Neural cell (in vitro differentiated cells): ENCODE measurements at regions not wholly inside any gene's neighbourhood (a gene's known extent, or its start where the extent isn't known, plus 50 kb on each side); places are given as distances from the start of the nearest gene placed in this dataset.

Experiments used
- H2AFZ ChIP-seq: fragments of 200-600, 300-800 bp; sonication (generic), shearing (Covaris generic); 2 replicates; pipeline ENCODE4 v1.6.0; 2014; ENCODE audit warnings: low read depth, mild to moderate bottlenecking, antibody characterized with exemption, low read length, moderate library complexity
- H3F3A ChIP-seq: fragments of 200-600 bp; shearing (Covaris generic); 2 replicates; pipeline ENCODE4 v1.6.1; 2016; ENCODE audit warnings: mild to moderate bottlenecking, moderate library complexity, mixed read lengths, antibody characterized with exemption, low read length; ENCODE audit not compliant: insufficient read depth, poor library complexity, severe bottlenecking
- H3K27ac ChIP-seq: fragments of 200-600, 300-800 bp; sonication (generic), shearing (Covaris generic); 2 replicates; pipeline ENCODE4 v1.5.1; 2014; ENCODE audit warnings: mild to moderate bottlenecking, low read length, moderate library complexity
- H3K27me3 ChIP-seq: fragments of 300-800, 200-600 bp; sonication (generic), shearing (Covaris generic); 2 replicates; pipeline ENCODE4 v1.6.0; 2014; ENCODE audit warnings: mild to moderate bottlenecking, low read depth, low read length, moderate library complexity; ENCODE audit not compliant: insufficient read depth
- H3K36me3 ChIP-seq: fragments of 300-800, 200-600 bp; sonication (generic), shearing (Covaris generic); 2 replicates; pipeline ENCODE4 v1.5.1; 2014; ENCODE audit warnings: mild to moderate bottlenecking, antibody characterized with exemption, low read length, moderate library complexity; ENCODE audit not compliant: insufficient read depth
- H3K4me2 ChIP-seq: fragments of 300-800, 200-600 bp; sonication (generic), shearing (Covaris generic); 2 replicates; pipeline ENCODE4 v1.6.0; 2014; ENCODE audit warnings: mild to moderate bottlenecking, low read length
- H3K4me3 ChIP-seq: fragments of 300-800, 200-600 bp; sonication (generic), shearing (Covaris generic); 2 replicates; pipeline ENCODE4 v1.5.1; 2014; ENCODE audit warnings: mild to moderate bottlenecking, low read length, moderate library complexity
- H3K79me2 ChIP-seq: fragments of 200-600 bp; shearing (Covaris generic); replicated peaks from 2 replicates; pipeline ENCODE4 v1.6.0; 2014; ENCODE audit warnings: mild to moderate bottlenecking, low read length, moderate library complexity; ENCODE audit not compliant: insufficient read depth
- H3K9ac ChIP-seq: fragments of 300-800, 200-600 bp; sonication (generic), shearing (Covaris generic); 2 replicates; pipeline ENCODE4 v1.6.1; 2016; ENCODE audit warnings: mild to moderate bottlenecking, low read length, mixed read lengths
- H3K9me2 ChIP-seq: fragments of 200-600 bp; shearing (Covaris generic); 2 replicates; pipeline ENCODE4 v1.6.1; 2016; ENCODE audit warnings: mild to moderate bottlenecking, low read length, mixed read lengths; ENCODE audit not compliant: insufficient read depth
- H3K9me3 ChIP-seq: fragments of 200-600, 300-800 bp; sonication (generic), shearing (Covaris generic); 2 replicates; pipeline ENCODE4 v1.6.1; 2016; ENCODE audit warnings: mild to moderate bottlenecking, mixed run types, low read length, moderate library complexity, mixed read lengths
- H4K20me1 ChIP-seq: fragments of 200-600 bp; shearing (Covaris generic); 2 replicates; pipeline ENCODE4 v1.6.1; 2016; ENCODE audit warnings: mild to moderate bottlenecking, mixed run types; ENCODE audit not compliant: insufficient read depth
- CTCF ChIP-seq: fragments of 450-650 bp; IDR thresholded peaks from 2 replicates; pipeline ENCODE4 v1.5.1; 2014; ENCODE audit warnings: antibody characterized with exemption, mild to moderate bottlenecking, moderate library complexity; ENCODE audit not compliant: poor library complexity, severe bottlenecking
- EP300 ChIP-seq: fragments of 450-650 bp; conservative IDR thresholded peaks from 2 replicates; pipeline ENCODE4 v1.6.1; 2014; ENCODE audit warnings: antibody characterized with exemption, mild to moderate bottlenecking, moderate library complexity; ENCODE audit not compliant: poor library complexity, severe bottlenecking
- EZH2 ChIP-seq: fragments of 200-600, 300-800 bp; shearing (Covaris generic), sonication (generic); IDR thresholded peaks from 2 replicates; pipeline ENCODE4 v1.6.1; 2014; ENCODE audit warnings: antibody characterized with exemption, low read length, borderline replicate concordance, mild to moderate bottlenecking; ENCODE audit not compliant: insufficient read depth, poor library complexity, severe bottlenecking
- MXI1 ChIP-seq: fragments of 450-650 bp; conservative IDR thresholded peaks from 2 replicates; pipeline ENCODE4 v1.6.1; 2014; ENCODE audit warnings: antibody characterized with exemption, mild to moderate bottlenecking; ENCODE audit not compliant: poor library complexity, severe bottlenecking
- POLR2AphosphoS5 ChIP-seq: IDR thresholded peaks from 2 replicates; pipeline ENCODE4 v1.6.1; 2012
- RAD21 ChIP-seq: fragments of 450-650 bp; conservative IDR thresholded peaks from 2 replicates; pipeline ENCODE4 v1.6.1; 2014; ENCODE audit warnings: antibody characterized with exemption, mild to moderate bottlenecking, moderate library complexity
- REST ChIP-seq: IDR thresholded peaks from 2 replicates; pipeline ENCODE4 v1.6.1; 2012; ENCODE audit warnings: borderline replicate concordance
- SMC3 ChIP-seq: fragments of 450-650 bp; conservative IDR thresholded peaks from 2 replicates; pipeline ENCODE4 v1.6.1; 2014; ENCODE audit warnings: antibody characterized with exemption, mild to moderate bottlenecking, moderate library complexity; ENCODE audit not compliant: poor library complexity
- TAF1 ChIP-seq: IDR thresholded peaks from 2 replicates; pipeline ENCODE4 v1.6.1; 2012; ENCODE audit warnings: low read depth

- H4K20me1 ChIP-seq: no peaks in the 10 kb centered on the region
- H3K27ac ChIP-seq: no peak overlapping the region
- H3K9me2 ChIP-seq: no peaks in the 10 kb centered on the region
- H2AFZ ChIP-seq: no peak overlapping the region
- no peaks in the 10 kb centered on the region for H3F3A ChIP-seq
- H3K79me2 ChIP-seq: no peaks in the 10 kb centered on the region
- no peak overlapping the region for H3K9ac ChIP-seq
- no peaks in the 10 kb centered on the region for H3K9me3 ChIP-seq
- H3K4me2 ChIP-seq: no peak overlapping the region
- H3K4me3 ChIP-seq: no peak overlapping the region
- TF ChIP-seq SMC3: no peak
- TF ChIP-seq RAD21: no peak
- H3K36me3 ChIP-seq: no peaks in the 10 kb centered on the region
- no peaks in the 10 kb centered on the region for H3K27me3 ChIP-seq
Measured at GRCh38 chr20:12597551-12597950, 411.2 kb upstream of the SPTLC3 start.

- Histone ChIP-seq H3K27ac (no peak overlapping the region), H3K9me2 (no peaks in the 10 kb centered on the region), H3K9me3 (no peaks in the 10 kb centered on the region), H3K27me3 (no peaks in the 10 kb centered on the region), H3F3A (no peaks in the 10 kb centered on the region), H2AFZ (no peak overlapping the region), H3K4me2 (no peak overlapping the region), H4K20me1 (no peaks in the 10 kb centered on the region), H3K36me3 (no peaks in the 10 kb centered on the region), H3K79me2 (no peaks in the 10 kb centered on the region), H3K4me3 (no peak overlapping the region), H3K9ac (no peak overlapping the region)
- TF ChIP-seq REST: no peak
Measured at GRCh38 chr20:12598894-12599293, 409.9 kb upstream of the SPTLC3 start.

GRCh38 chr20:12599494-12599893 lies 409.3 kb upstream of the SPTLC3 start:
- Histone ChIP-seq H3K9me3 (no peaks in the 10 kb centered on the region), H3F3A (no peaks in the 10 kb centered on the region), H3K79me2 (no peaks in the 10 kb centered on the region), H3K27me3 (no peaks in the 10 kb centered on the region), H3K4me3 (no peak overlapping the region), H2AFZ (no peak overlapping the region), H3K27ac (no peak overlapping the region), H3K36me3 (no peaks in the 10 kb centered on the region), H4K20me1 (no peaks in the 10 kb centered on the region), H3K4me2 (no peak overlapping the region), H3K9me2 (no peaks in the 10 kb centered on the region), H3K9ac (no peak overlapping the region)
- TF ChIP-seq MXI1 (no peak), REST (no peak), EP300 (no peak), POLR2AphosphoS5 (no peak), SMC3 (no peak), CTCF (no peak), EZH2 (no peak), TAF1 (no peak), RAD21 (no peak)
